OCI-LY1 (cell line): ENCODE measurements at regions not wholly inside any gene's neighbourhood (a gene's known extent, or its start where the extent isn't known, plus 50 kb on each side); places are given as distances from the start of the nearest gene placed in this dataset.

Experiments used
- H2AFZ ChIP-seq: fragments of 200-600 bp; sonication (generic), shearing (Covaris generic); 2 replicates; pipeline ENCODE4 v1.6.0; 2014; ENCODE audit warnings: antibody characterized with exemption, mild to moderate bottlenecking, low read length
- H3F3A ChIP-seq: fragments of 200-600 bp; sonication (generic), shearing (Covaris generic); 2 replicates; pipeline ENCODE4 v1.6.0; 2014; ENCODE audit warnings: mild to moderate bottlenecking, antibody characterized with exemption, low read length, moderate library complexity; ENCODE audit not compliant: insufficient read depth
- H3K27ac ChIP-seq: fragments of 200-600 bp; sonication (generic); 2 replicates; pipeline ENCODE4 v1.5.1; 2014; ENCODE audit warnings: low read length, mixed run types, mild to moderate bottlenecking, low read depth; ENCODE audit not compliant: poor library complexity, severe bottlenecking
- H3K27me3 ChIP-seq: fragments of 200-600 bp; sonication (generic); 2 replicates; pipeline ENCODE4 v1.6.0; 2014; ENCODE audit warnings: antibody characterized with exemption, mild to moderate bottlenecking, low read length, moderate library complexity; ENCODE audit not compliant: insufficient read depth
- H3K36me3 ChIP-seq: fragments of 200-600 bp; sonication (generic); 2 replicates; pipeline ENCODE4 v1.6.1; 2014; ENCODE audit warnings: mild to moderate bottlenecking, antibody characterized with exemption, low read length, moderate library complexity, mixed read lengths; ENCODE audit not compliant: insufficient read depth
- H3K4me1 ChIP-seq: fragments of 200-600 bp; sonication (generic); 2 replicates; pipeline ENCODE4 v1.5.1; 2014; ENCODE audit warnings: mild to moderate bottlenecking, low read length, moderate library complexity; ENCODE audit not compliant: insufficient read depth, severe bottlenecking
- H3K4me2 ChIP-seq: fragments of 200-600 bp; sonication (generic), shearing (Covaris generic); 2 replicates; pipeline ENCODE4 v1.6.1; 2014; ENCODE audit warnings: low read length
- H3K4me3 ChIP-seq: fragments of 200-600 bp; sonication (generic); 2 replicates; pipeline ENCODE4 v1.5.1; 2014; ENCODE audit warnings: low read length, low read depth, mild to moderate bottlenecking, mixed read lengths; ENCODE audit not compliant: poor library complexity, severe bottlenecking
- H3K79me2 ChIP-seq: fragments of 200-600 bp; shearing (Covaris generic); 2 replicates; pipeline ENCODE4 v1.6.1; 2016; ENCODE audit warnings: mixed run types, low read length, mixed read lengths; ENCODE audit not compliant: insufficient read depth
- H3K9ac ChIP-seq: fragments of 200-600 bp; sonication (generic), shearing (Covaris generic); 2 replicates; pipeline ENCODE4 v1.6.1; 2014; ENCODE audit warnings: mild to moderate bottlenecking, low read length, mixed read lengths
- H3K9me2 ChIP-seq: fragments of 200-600 bp; sonication (generic), shearing (Covaris generic); 2 replicates; pipeline ENCODE4 v1.6.1; 2014; ENCODE audit warnings: low read depth, mild to moderate bottlenecking, low read length, mixed read lengths
- H3K9me3 ChIP-seq: fragments of 200-600 bp; shearing (Covaris generic); 2 replicates; pipeline ENCODE4 v1.6.1; 2014; ENCODE audit warnings: low read length, mixed read lengths
- H4K20me1 ChIP-seq: fragments of 200-600 bp; sonication (generic), shearing (Covaris generic); 2 replicates; pipeline ENCODE4 v1.6.0; 2016; ENCODE audit warnings: mild to moderate bottlenecking, low read length; ENCODE audit not compliant: insufficient read depth
- CTCF ChIP-seq: fragments of 200-600 bp; sonication (generic), shearing (Covaris generic); IDR thresholded peaks from 2 replicates; pipeline ENCODE4 v1.5.1; 2017; ENCODE audit warnings: mild to moderate bottlenecking, antibody characterized with exemption, low read length, moderate library complexity, mixed read lengths
- EZH2 ChIP-seq: fragments of 200-600 bp; sonication (generic), shearing (Covaris generic); IDR thresholded peaks from 2 replicates; pipeline ENCODE4 v1.8.0; 2017; ENCODE audit warnings: borderline replicate concordance, mixed run types, mild to moderate bottlenecking, antibody characterized with exemption, low read length, moderate library complexity, mixed read lengths

GRCh38 chr5:100644776-100645175 is 109.6 kb downstream of the FAM174A start:
- Histone ChIP-seq H3K27ac (no peak overlapping the region), H4K20me1 (no peaks in the 10 kb centered on the region), H3K9me3 (no peaks in the 10 kb centered on the region), H3F3A (no peaks in the 10 kb centered on the region), H2AFZ (no peak overlapping the region), H3K27me3 (no peaks in the 10 kb centered on the region), H3K9me2 (no peaks in the 10 kb centered on the region), H3K4me2 (no peak overlapping the region), H3K79me2 (no peaks in the 10 kb centered on the region), H3K4me1 (no peaks in the 10 kb centered on the region), H3K36me3 (no peaks in the 10 kb centered on the region), H3K9ac (no peak overlapping the region), H3K4me3 (no peak overlapping the region)
- TF ChIP-seq CTCF = no peak
- TF ChIP-seq EZH2 = no peak

GRCh38 chr5:100646011-100646410 is 110.8 kb downstream of the FAM174A start:
- Histone ChIP-seq H2AFZ (no peak overlapping the region), H3K79me2 (no peaks in the 10 kb centered on the region), H4K20me1 (no peaks in the 10 kb centered on the region), H3K27ac (no peak overlapping the region), H3K4me3 (no peak overlapping the region), H3K9ac (no peak overlapping the region), H3K4me2 (no peak overlapping the region), H3K4me1 (no peaks in the 10 kb centered on the region), H3K36me3 (no peaks in the 10 kb centered on the region), H3K9me3 (no peaks in the 10 kb centered on the region), H3K9me2 (no peaks in the 10 kb centered on the region), H3K27me3 (no peaks in the 10 kb centered on the region), H3F3A (no peaks in the 10 kb centered on the region)
- TF ChIP-seq CTCF = no peak
- TF ChIP-seq EZH2 = no peak

DNA sequence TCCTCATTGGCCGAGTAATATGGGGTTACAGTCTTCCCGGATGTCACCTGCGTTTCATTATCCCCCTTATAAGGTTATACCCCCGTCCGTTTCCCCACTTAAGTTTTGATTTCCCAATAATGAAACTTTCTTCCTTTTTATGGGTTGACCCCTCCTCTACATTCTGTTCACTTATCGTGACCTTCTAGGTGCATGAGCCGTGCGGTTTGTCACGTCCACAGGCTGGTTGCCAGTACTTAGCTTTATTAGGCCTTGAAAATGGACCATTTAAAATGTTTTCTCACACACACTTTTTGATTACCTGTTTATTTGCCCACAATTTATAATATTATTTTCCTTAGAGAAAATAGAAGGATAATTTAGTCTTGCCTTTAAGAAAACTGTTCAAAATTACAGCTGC is 111.5 kb downstream of the FAM174A start:
- Histone ChIP-seq H3K4me3 (no peak overlapping the region), H3K9me3 (no peaks in the 10 kb centered on the region), H3K9ac (no peak overlapping the region), H3K27me3 (no peaks in the 10 kb centered on the region), H3K27ac (no peak overlapping the region), H3K4me1 (no peaks in the 10 kb centered on the region), H3F3A (no peaks in the 10 kb centered on the region), H4K20me1 (no peaks in the 10 kb centered on the region), H3K9me2 (no peaks in the 10 kb centered on the region), H3K79me2 (no peaks in the 10 kb centered on the region), H3K4me2 (no peak overlapping the region), H2AFZ (no peak overlapping the region), H3K36me3 (no peaks in the 10 kb centered on the region)
- no peak for TF ChIP-seq EZH2
- no peak for TF ChIP-seq CTCF
